OCI-LY1 (cell line): ENCODE measurements at regions not wholly inside any gene's neighbourhood (a gene's known extent, or its start where the extent isn't known, plus 50 kb on each side); places are given as distances from the start of the nearest gene placed in this dataset.

Experiments used
- H2AFZ ChIP-seq: fragments of 200-600 bp; sonication (generic), shearing (Covaris generic); 2 replicates; pipeline ENCODE4 v1.6.0; 2014; ENCODE audit warnings: antibody characterized with exemption, mild to moderate bottlenecking, low read length
- H3F3A ChIP-seq: fragments of 200-600 bp; sonication (generic), shearing (Covaris generic); 2 replicates; pipeline ENCODE4 v1.6.0; 2014; ENCODE audit warnings: mild to moderate bottlenecking, antibody characterized with exemption, low read length, moderate library complexity; ENCODE audit not compliant: insufficient read depth
- H3K27ac ChIP-seq: fragments of 200-600 bp; sonication (generic); 2 replicates; pipeline ENCODE4 v1.5.1; 2014; ENCODE audit warnings: low read length, mixed run types, mild to moderate bottlenecking, low read depth; ENCODE audit not compliant: poor library complexity, severe bottlenecking
- H3K27me3 ChIP-seq: fragments of 200-600 bp; sonication (generic); 2 replicates; pipeline ENCODE4 v1.6.0; 2014; ENCODE audit warnings: antibody characterized with exemption, mild to moderate bottlenecking, low read length, moderate library complexity; ENCODE audit not compliant: insufficient read depth
- H3K36me3 ChIP-seq: fragments of 200-600 bp; sonication (generic); 2 replicates; pipeline ENCODE4 v1.6.1; 2014; ENCODE audit warnings: mild to moderate bottlenecking, antibody characterized with exemption, low read length, moderate library complexity, mixed read lengths; ENCODE audit not compliant: insufficient read depth
- H3K4me1 ChIP-seq: fragments of 200-600 bp; sonication (generic); 2 replicates; pipeline ENCODE4 v1.5.1; 2014; ENCODE audit warnings: mild to moderate bottlenecking, low read length, moderate library complexity; ENCODE audit not compliant: insufficient read depth, severe bottlenecking
- H3K4me2 ChIP-seq: fragments of 200-600 bp; sonication (generic), shearing (Covaris generic); 2 replicates; pipeline ENCODE4 v1.6.1; 2014; ENCODE audit warnings: low read length
- H3K4me3 ChIP-seq: fragments of 200-600 bp; sonication (generic); 2 replicates; pipeline ENCODE4 v1.5.1; 2014; ENCODE audit warnings: low read length, low read depth, mild to moderate bottlenecking, mixed read lengths; ENCODE audit not compliant: poor library complexity, severe bottlenecking
- H3K79me2 ChIP-seq: fragments of 200-600 bp; shearing (Covaris generic); 2 replicates; pipeline ENCODE4 v1.6.1; 2016; ENCODE audit warnings: mixed run types, low read length, mixed read lengths; ENCODE audit not compliant: insufficient read depth
- H3K9ac ChIP-seq: fragments of 200-600 bp; sonication (generic), shearing (Covaris generic); 2 replicates; pipeline ENCODE4 v1.6.1; 2014; ENCODE audit warnings: mild to moderate bottlenecking, low read length, mixed read lengths
- H3K9me2 ChIP-seq: fragments of 200-600 bp; sonication (generic), shearing (Covaris generic); 2 replicates; pipeline ENCODE4 v1.6.1; 2014; ENCODE audit warnings: low read depth, mild to moderate bottlenecking, low read length, mixed read lengths
- H3K9me3 ChIP-seq: fragments of 200-600 bp; shearing (Covaris generic); 2 replicates; pipeline ENCODE4 v1.6.1; 2014; ENCODE audit warnings: low read length, mixed read lengths
- H4K20me1 ChIP-seq: fragments of 200-600 bp; sonication (generic), shearing (Covaris generic); 2 replicates; pipeline ENCODE4 v1.6.0; 2016; ENCODE audit warnings: mild to moderate bottlenecking, low read length; ENCODE audit not compliant: insufficient read depth
- EZH2 ChIP-seq: fragments of 200-600 bp; sonication (generic), shearing (Covaris generic); IDR thresholded peaks from 2 replicates; pipeline ENCODE4 v1.8.0; 2017; ENCODE audit warnings: borderline replicate concordance, mixed run types, mild to moderate bottlenecking, antibody characterized with exemption, low read length, moderate library complexity, mixed read lengths
- TF ChIP-seq, protein P1 (sequence below): fragments of 200-600 bp; sonication (generic), shearing (Covaris generic); IDR thresholded peaks from 2 replicates; pipeline ENCODE4 v1.5.1; 2017; ENCODE audit warnings: mild to moderate bottlenecking, antibody characterized with exemption, low read length, moderate library complexity, mixed read lengths

DNA sequence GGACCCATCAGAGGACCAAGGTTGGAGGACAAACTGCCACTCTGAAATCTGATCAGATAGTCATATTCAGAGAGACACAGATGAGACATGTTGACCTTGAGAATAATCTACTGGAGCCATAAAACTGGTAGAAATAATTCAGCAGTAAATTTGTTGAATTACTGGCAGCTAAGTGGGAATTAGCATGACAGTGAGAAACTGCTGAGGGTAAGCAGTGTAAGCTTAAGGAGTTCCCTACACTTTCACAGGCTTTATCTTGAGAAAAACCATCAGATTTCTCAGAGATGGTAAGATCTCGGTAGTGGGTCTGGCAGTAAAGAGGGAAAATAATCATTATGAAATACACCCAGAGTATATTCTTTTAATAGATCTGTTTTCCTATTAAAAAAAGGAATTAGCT is 213.7 kb downstream of the TECRL start:
- Histone ChIP-seq H3K36me3 (no peaks in the 10 kb centered on the region), H2AFZ (no peak overlapping the region), H3K9me3 (no peaks in the 10 kb centered on the region)

GRCh38 chr4:64192731-64193412 is 216.4 kb downstream of the TECRL start:
- no peaks in the 10 kb centered on the region for H3F3A ChIP-seq
- no peak for TF ChIP-seq EZH2
- TF ChIP-seq, protein P1, sequence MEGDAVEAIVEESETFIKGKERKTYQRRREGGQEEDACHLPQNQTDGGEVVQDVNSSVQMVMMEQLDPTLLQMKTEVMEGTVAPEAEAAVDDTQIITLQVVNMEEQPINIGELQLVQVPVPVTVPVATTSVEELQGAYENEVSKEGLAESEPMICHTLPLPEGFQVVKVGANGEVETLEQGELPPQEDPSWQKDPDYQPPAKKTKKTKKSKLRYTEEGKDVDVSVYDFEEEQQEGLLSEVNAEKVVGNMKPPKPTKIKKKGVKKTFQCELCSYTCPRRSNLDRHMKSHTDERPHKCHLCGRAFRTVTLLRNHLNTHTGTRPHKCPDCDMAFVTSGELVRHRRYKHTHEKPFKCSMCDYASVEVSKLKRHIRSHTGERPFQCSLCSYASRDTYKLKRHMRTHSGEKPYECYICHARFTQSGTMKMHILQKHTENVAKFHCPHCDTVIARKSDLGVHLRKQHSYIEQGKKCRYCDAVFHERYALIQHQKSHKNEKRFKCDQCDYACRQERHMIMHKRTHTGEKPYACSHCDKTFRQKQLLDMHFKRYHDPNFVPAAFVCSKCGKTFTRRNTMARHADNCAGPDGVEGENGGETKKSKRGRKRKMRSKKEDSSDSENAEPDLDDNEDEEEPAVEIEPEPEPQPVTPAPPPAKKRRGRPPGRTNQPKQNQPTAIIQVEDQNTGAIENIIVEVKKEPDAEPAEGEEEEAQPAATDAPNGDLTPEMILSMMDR = no peak
- no peaks in the 10 kb centered on the region for H3K36me3 ChIP-seq
- H3K4me1 ChIP-seq = no peaks in the 10 kb centered on the region
- H3K79me2 ChIP-seq = no peaks in the 10 kb centered on the region
- H3K9ac ChIP-seq = no peak overlapping the region
- H3K9me2 ChIP-seq = no peaks in the 10 kb centered on the region
- no peaks in the 10 kb centered on the region for H4K20me1 ChIP-seq
- no peaks in the 10 kb centered on the region for H3K9me3 ChIP-seq
- H3K4me3 ChIP-seq = no peak overlapping the region
- no peak overlapping the region for H3K27ac ChIP-seq
- no peak overlapping the region for H3K4me2 ChIP-seq
- H3K27me3 ChIP-seq = no peaks in the 10 kb centered on the region
- H2AFZ ChIP-seq = no peak overlapping the region

More for the DNA sequence above, 213.7 kb downstream of the TECRL start:
- no peaks in the 10 kb centered on the region for H3K9me2 ChIP-seq
- no peak overlapping the region for H3K4me2 ChIP-seq
- no peak overlapping the region for H3K4me3 ChIP-seq
- no peak overlapping the region for H3K9ac ChIP-seq
- no peaks in the 10 kb centered on the region for H3K79me2 ChIP-seq
- H3K27ac ChIP-seq = no peak overlapping the region
- no peak for TF ChIP-seq EZH2
- TF ChIP-seq, protein P1 = no peak
- no peaks in the 10 kb centered on the region for H3K4me1 ChIP-seq
- no peaks in the 10 kb centered on the region for H3K27me3 ChIP-seq
- no peaks in the 10 kb centered on the region for H3F3A ChIP-seq
- H4K20me1 ChIP-seq = no peaks in the 10 kb centered on the region

DNA sequence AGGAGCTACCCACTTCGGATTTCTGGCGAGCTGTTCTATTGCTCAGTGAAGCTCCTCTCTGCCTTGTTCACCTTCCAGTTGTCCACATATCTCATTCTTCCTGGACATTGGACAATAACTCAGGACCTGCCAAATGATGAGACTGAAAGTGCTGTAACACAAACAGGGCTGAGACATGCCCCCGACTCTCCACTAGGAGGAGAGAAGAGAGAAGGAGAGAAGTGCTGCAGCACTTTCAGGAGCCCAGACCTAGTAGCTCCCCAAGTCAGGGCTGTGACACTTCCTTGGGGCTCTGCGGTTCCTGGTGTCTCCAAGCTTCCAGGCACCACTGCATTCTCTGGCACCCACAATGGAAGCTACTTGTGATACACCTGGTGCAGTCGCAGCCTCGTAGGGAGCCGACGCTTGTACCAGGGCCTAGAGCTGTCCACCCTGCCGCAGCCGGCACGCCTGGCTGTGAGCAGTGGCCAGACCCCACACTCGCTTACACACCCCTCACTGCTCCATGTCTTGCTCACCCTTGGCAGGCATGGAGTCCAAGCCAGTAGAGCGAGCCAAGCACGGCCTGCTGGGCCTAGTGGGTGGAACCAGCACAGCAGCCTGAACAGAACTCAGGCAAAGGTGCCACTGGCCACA is 234.9 kb downstream of the TECRL start:
- Histone ChIP-seq H3K4me3 (no peak overlapping the region), H2AFZ (no peak overlapping the region), H3K9me3 (no peaks in the 10 kb centered on the region), H3K27ac (no peak overlapping the region), H3K79me2 (no peaks in the 10 kb centered on the region), H3K4me2 (no peak overlapping the region), H3F3A (no peaks in the 10 kb centered on the region), H3K36me3 (no peaks in the 10 kb centered on the region), H3K27me3 (no peaks in the 10 kb centered on the region), H3K9me2 (no peaks in the 10 kb centered on the region), H4K20me1 (no peaks in the 10 kb centered on the region), H3K4me1 (no peaks in the 10 kb centered on the region), H3K9ac (no peak overlapping the region)
- TF ChIP-seq, protein P1 = no peak
- no peak for TF ChIP-seq EZH2
